Kidney glomerular epithelial cell (primary cell): ENCODE measurements at regions not wholly inside any gene's neighbourhood (a gene's known extent, or its start where the extent isn't known, plus 50 kb on each side); places are given as distances from the start of the nearest gene placed in this dataset.

Experiments used
- DNase-seq: peaks from one replicate; lab custom pipeline; 2025; lab: John Stamatoyannopoulos, UW

GRCh38 chr7:68994841-68995240, 603.4 kb upstream of the AUTS2 start:
- no peak for DNase-seq

GRCh38 chr7:68998136-68998535, 600.1 kb upstream of the AUTS2 start:
- no peak for DNase-seq

GRCh38 chr7:69002416-69002815, 595.9 kb upstream of the AUTS2 start:
- no peak for DNase-seq

DNA sequence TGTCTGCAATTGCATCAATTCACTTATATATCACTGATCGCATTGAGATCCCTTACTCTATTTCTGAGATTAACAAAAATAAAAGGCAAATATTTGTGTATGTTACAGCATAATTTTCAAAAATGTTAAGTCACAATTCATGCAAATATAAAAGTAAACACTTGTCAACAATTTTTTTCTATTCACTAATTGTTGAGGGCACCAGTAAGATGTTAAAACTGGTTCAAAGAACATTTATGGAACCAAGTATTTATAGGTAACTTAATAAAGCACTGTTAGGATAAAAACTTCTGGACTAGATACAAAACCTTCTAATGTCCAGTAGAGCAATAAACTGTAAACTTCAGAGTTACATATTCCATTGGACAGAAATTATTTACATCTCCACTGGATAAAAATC, 586.1 kb upstream of the AUTS2 start:
- DNase-seq: no peak

DNA sequence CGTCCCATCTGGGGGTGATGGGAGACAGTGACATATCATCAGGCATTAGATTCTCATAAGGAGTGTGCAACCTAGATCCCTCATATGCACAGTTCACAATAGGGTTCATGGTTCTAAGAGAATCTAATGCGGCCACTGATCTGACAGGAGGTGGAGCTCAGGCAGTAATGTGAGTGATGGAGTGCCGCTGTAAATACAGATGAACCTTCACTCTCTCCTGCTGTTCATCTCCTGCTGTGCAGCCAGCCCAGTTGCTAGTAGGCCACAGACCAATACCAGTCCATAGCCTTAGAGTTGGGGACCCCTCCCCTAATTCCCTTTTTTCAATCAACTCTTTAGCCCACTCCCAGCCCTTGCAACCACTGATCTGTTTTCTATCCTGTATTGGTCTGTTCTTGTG, 581.1 kb upstream of the AUTS2 start:
- no peak for DNase-seq

- DNase-seq: no peak
Measured at GRCh38 chr7:69018200-69018599, 580.1 kb upstream of the AUTS2 start.

- DNase-seq: no peak
Measured at GRCh38 chr7:69019437-69019836, 578.8 kb upstream of the AUTS2 start.

DNA sequence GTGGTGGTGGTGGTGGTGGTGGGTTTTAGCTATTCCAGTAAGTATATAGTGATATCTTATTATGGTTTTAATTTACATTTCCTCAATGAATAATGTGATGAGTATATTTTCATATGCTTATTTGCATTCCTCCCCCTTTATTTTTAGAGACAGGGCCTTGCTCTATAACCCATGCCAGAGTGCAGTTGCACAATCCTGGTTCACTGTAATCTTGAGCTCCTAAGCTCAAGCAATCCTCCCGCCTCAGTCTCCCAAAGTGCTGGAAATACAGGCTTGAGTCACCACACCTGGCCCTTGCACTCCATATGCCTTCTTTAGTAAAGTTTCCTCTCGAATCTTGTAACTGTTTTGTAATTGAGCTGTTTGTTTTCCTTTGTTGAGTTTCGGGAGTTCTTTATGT, 577.7 kb upstream of the AUTS2 start:
- DNase-seq: no peak

DNA sequence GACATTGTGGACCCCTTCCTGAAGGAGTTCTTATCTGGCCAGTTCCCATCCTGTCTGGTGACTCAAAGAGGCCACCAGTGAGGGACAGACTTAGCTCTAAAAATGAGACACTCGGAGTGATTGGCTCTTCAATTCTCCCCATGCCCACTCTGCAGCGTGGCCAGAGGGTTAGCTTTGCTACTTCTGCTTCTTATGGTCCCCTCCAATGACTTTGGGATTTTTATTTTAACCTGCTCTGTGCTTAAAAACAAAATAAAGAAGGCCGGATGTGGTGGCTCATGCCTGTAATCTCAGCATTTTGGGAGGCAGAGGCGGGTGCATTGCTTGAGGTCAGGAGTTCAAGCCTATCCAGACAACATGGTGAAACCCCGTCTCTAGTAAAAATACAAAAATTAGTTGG, 573.0 kb upstream of the AUTS2 start:
- no peak for DNase-seq

DNA sequence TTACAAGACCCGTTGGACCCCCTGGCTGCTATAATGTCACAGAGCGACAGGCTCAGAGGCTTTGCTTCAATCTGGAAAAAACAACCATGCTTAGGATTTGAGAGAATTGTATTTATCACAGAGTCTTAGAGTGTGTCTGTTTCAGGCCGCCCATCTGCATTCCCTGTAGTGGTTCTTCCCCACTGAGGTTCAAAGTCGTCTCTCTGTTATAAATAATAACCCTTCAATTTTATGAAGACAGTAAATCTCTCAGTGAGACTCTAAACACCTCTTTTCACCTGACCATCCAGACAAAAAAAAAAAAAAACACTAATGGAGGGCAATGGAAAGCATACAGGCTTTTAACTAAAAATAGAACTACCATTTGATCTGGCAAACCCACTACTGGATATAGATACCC, 565.4 kb upstream of the AUTS2 start:
- no peak for DNase-seq

- DNase-seq: no peak
Measured at GRCh38 chr7:69035826-69036225, 562.4 kb upstream of the AUTS2 start.

GRCh38 chr7:69036301-69036700, 562.0 kb upstream of the AUTS2 start:
- no peak for DNase-seq

DNA sequence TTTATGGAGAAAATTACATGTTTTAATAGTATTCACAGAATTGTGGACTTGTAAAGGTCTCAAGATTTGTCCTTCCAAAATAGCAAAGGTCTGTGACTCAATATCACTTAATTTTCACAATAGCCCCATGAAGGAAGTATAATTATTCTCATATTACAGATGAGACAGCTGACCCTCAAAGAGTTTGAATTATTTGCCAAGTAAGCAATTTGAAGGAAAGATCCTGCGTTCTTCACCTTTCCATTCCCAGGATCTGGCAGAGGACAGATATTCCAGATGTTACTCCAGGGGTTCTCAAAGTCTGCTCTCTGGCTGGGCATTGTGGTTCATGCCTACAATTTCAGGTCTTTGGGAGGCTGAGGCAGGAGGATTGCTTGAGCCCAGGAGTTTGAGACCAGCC, 559.4 kb upstream of the AUTS2 start:
- DNase-seq: no peak

DNA sequence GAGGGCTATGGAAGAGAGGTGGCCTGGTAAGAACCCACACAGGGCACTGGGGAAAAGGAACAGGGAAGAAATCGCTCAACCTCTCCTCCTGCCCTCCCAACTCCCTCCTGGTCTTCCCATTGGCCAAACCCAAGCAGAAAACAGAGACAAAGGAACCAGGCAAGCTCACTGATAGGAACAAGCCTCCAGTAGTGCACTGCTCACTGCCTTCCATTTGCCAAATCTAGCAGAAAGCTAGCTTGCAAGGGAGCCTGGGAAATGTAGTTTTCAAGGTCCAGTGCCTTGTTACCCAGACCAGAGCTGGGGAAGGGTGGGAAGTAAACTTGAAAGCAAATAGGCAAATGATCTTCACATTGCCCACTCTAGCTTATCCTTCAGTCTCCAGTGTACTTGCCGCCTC, 556.1 kb upstream of the AUTS2 start:
- DNase-seq: no peak

DNA sequence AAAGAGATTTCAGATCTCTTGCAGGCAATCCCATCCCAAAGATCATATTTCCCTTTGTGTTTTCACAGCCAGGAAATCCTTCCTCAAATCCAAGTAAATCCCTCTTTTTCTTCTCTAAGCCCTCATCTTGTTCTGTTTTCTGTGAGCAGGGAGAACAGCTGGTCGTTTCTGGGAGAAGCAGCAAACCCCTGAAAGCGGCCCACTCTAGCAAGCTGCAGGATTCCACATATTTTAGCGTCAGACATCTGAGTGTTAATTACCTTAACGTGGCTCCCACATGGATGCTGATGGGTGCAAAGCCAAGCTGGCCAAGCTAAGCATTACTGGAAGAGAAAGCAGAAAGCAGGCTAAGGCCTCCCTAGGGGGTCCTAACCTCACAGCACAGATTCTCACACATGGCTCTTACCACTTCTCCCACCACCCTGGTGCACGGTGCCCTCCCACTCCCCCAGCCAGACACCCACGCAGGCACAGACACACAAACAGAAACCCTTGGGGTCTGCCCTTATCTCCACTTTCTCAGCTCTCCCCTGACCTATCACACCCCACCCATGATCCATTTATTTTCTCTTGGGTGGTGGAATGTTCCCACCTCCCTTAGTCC, 551.0 kb upstream of the AUTS2 start:
- DNase-seq: no peak

DNA sequence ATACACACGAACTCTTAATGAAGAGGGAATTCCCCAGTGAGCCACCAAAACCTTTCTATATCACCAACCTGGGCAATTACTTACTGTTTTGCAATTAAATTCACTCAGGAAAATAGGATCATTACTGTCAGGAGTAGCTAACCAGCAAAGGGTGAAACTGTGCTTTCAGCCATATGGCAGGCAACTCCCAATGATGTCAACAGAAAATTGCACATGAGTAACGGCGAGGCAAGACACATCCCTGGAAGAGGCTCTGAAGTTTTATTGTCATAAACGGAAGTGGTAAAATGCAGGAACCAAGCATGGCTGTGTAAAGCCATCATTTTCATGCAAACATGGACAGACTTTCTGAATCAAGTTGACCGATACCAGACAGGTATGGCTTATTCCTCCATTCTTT, 548.9 kb upstream of the AUTS2 start:
- no peak for DNase-seq

GRCh38 chr7:69052447-69052846, 545.8 kb upstream of the AUTS2 start:
- DNase-seq: no peak

DNA sequence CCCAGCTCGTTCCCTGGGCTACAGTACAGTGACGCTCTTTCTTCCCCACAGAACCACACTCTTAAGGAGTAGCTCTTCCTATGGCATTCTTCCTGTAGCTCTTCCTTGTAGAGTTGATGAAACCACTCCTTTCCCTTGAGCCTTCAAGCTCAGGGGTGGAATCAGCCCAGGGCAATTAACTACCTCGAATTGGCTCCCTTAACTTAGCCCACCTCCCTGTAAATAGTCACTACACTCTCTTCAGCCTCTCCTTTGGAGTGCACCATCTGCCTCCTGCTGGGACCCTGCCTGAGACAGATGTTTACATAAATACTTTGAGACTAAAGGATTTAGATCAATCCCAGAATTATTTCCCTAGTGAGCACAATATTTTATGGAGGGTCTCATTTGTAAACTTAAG, 537.8 kb upstream of the AUTS2 start:
- DNase-seq: no peak

GRCh38 chr7:69062020-69062765, 536.1 kb upstream of the AUTS2 start:
- no peak for DNase-seq

DNA sequence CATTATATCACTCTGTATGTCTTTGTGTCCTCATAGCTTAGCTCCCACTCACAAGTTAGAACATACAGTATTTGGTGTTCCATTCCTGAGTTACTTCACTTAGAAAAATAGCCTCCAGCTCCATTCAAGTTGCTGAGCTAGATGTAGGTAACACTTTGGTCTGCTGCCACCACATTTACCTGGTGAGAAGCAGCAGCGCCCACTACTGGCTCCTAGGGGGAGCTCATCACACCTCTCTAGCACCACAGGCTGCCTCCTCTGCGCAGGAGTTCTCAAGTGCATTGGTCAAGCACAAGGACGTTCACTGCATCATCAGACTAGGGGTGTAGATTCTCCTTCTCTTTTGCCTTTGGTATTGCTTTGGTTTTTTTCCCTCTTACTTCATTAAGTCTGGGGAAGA, 530.9 kb upstream of the AUTS2 start:
- DNase-seq: no peak

- DNase-seq: no peak
Measured at GRCh38 chr7:69070476-69070875, 527.8 kb upstream of the AUTS2 start.

DNA sequence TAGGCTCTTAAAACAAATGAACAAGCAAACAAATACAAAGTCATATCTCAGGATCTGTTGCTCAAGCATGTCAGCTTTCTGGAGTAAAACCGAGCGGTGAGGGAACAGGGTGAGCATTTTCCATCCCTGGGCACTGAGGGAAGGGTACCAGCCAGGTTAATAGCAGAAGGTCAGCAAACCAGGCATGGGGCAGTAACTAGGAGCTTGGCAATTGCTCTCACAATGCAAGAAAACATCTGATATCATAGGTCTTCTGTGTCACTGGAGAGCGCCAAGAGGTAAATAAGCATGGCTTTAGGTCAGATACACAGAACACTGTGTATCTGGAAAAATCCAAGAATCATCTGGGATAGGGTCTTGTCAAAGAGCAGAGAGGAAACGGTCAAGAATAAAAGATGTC, 521.7 kb upstream of the AUTS2 start:
- no peak for DNase-seq

DNA sequence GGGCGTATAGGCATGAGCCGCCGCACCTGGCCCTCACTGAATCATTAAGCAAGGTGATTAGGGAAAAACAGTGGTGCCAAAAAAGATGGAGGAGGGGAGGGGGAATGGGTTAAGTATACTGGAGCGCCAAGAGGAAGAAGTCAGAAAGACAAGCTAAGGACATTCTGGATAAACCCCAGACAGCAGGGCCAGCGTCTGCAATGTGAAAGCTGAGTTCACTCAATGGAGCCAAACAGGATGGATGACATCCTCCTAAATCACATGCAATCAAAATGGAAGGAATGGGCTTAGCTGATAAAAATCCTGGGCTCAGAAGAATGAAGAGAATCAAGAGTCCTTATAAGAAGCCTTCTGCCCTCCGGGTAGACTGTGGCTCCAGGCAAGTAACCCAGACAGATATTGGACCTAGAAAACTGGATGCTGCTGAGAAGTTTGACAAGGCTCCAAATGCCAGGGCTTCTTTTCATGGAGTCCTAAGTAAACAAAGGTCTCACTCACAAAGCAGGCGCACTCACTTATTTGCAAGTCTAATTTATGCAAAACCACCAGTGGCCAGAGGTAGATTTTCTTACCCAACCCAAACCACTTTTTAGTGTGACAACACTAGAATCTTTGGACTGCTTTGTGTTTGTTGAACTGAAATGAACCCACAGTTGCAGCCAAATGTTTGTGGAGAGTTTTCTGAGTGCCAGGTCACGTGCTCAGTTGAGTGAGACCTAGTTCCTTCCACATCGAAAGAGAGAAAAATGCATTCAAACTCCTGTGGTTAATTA, 519.1 kb upstream of the AUTS2 start:
- DNase-seq: no peak
